ENCODE measurements at regions not wholly inside any gene's neighbourhood (a gene's known extent, or its start where the extent isn't known, plus 50 kb on each side); places are given as distances from the start of the nearest gene placed in this dataset.

DNA sequence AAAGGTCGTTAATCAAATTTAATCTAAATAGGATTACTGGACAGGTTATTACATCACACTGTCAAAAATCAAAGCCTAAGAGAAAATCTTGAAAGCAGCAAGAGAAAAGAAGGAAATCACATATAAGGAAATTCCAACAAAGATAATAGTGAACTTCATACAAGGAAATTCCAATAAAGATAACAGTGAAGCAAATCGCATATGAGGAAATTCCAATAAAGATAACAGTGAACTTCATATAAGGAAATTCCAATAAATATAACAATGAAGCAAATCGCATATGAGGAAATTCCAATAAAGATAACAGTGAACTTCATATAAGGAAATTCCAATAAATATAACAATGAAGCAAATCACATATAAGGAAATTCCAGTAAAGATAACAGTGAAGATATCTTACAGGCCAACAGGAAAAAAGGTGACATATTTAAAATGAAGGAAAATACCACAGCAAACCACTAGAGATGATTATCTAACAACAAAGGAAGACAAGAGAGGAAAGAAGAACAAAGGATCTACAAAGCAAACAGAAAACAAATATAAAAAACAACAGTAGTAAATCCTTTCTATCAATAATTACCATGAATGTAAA is 787.7 kb downstream of the CCDC85A start:
- no peak for TF ChIP-seq POLR2A (IDR thresholded peaks at IDR 0.05; ENCODE audit: low read depth, low read length)
- no peak for TF ChIP-seq POLR2AphosphoS5 (IDR thresholded peaks at IDR 0.05; ENCODE audit: low read depth, low read length)

Measured in GM12892 (cell line).